Hematopoietic multipotent progenitor cell (in vitro differentiated cells): ENCODE measurements at regions not wholly inside any gene's neighbourhood (a gene's known extent, or its start where the extent isn't known, plus 50 kb on each side); places are given as distances from the start of the nearest gene placed in this dataset.

Experiments
- DNase-seq, 3 donors: peaks; one replicate each; pipeline ENCODE4 v3.0.0-alpha.2; 2011 to 2015; ENCODE audit warnings: low read depth in 2 of 3, low spot score in 2 of 3

GRCh38 chr18:8962855-8963635 is 139.5 kb upstream of the NDUFV2 start:
- DNase-seq, result no peak

GRCh38 chr18:8963876-8964275 is 138.6 kb upstream of the NDUFV2 start:
- no peak for DNase-seq

- DNase-seq, result no peak
Measured at GRCh38 chr18:8965398-8965797, 137.1 kb upstream of the NDUFV2 start.

- no peak for DNase-seq
Measured at GRCh38 chr18:8966821-8967220, 135.7 kb upstream of the NDUFV2 start.

GRCh38 chr18:8967573-8967972 is 134.9 kb upstream of the NDUFV2 start:
- DNase-seq, result no peak

- no peak for DNase-seq
Measured at GRCh38 chr18:8969639-8970390, 132.7 kb upstream of the NDUFV2 start.

- DNase-seq, result no peak
Measured at GRCh38 chr18:8970843-8971242, 131.7 kb upstream of the NDUFV2 start.

- no peak for DNase-seq
Measured at GRCh38 chr18:8972116-8972515, 130.4 kb upstream of the NDUFV2 start.

GRCh38 chr18:8974279-8974678 is 128.2 kb upstream of the NDUFV2 start:
- no peak for DNase-seq

GRCh38 chr18:8974696-8975095 is 127.8 kb upstream of the NDUFV2 start:
- DNase-seq, result no peak

GRCh38 chr18:8975624-8976023 is 126.9 kb upstream of the NDUFV2 start:
- no peak for DNase-seq

- no peak for DNase-seq
Measured at GRCh38 chr18:8976606-8977005, 125.9 kb upstream of the NDUFV2 start.

GRCh38 chr18:8977166-8977565 is 125.3 kb upstream of the NDUFV2 start:
- DNase-seq, result no peak

GRCh38 chr18:8977701-8978100 is 124.8 kb upstream of the NDUFV2 start:
- no peak for DNase-seq

- no peak for DNase-seq
Measured at GRCh38 chr18:8978394-8978793, 124.1 kb upstream of the NDUFV2 start.

GRCh38 chr18:8979258-8979988 is 123.1 kb upstream of the NDUFV2 start:
- no peak for DNase-seq

GRCh38 chr18:8980496-8980895 is 122.0 kb upstream of the NDUFV2 start:
- no peak for DNase-seq

GRCh38 chr18:8980918-8981317 is 121.6 kb upstream of the NDUFV2 start:
- no peak for DNase-seq

- DNase-seq, result peak in 2 of 3 donors; percentile 18 to 42
Measured at GRCh38 chr18:8982416-8983183, 119.9 kb upstream of the NDUFV2 start.

GRCh38 chr18:8983195-8983594 is 119.3 kb upstream of the NDUFV2 start:
- DNase-seq, result no peak
